DOHH2 (cell line): ENCODE measurements at regions not wholly inside any gene's neighbourhood (a gene's known extent, or its start where the extent isn't known, plus 50 kb on each side); places are given as distances from the start of the nearest gene placed in this dataset.

Experiments
- CTCF ChIP-seq: fragments of 200-600 bp; sonication (generic); IDR thresholded peaks from one replicate; pipeline ENCODE4 v1.5.1; 2014; ENCODE audit warnings: antibody characterized with exemption, mild to moderate bottlenecking, low read depth, low read length; ENCODE audit not compliant: poor library complexity, severe bottlenecking
- EZH2phosphoT487 ChIP-seq: fragments of 200-600 bp; sonication (generic); IDR thresholded peaks from 2 replicates; pipeline ENCODE4 v1.6.1; 2017; ENCODE audit warnings: borderline replicate concordance, mild to moderate bottlenecking, antibody characterized with exemption, low read length, moderate library complexity, mixed read lengths

- TF ChIP-seq CTCF (no peak), EZH2phosphoT487 (no peak)
Measured at GRCh38 chr12:131486451-131487230, 224.2 kb upstream of the SFSWAP start.
